Activated CD4-positive, alpha-beta T cell treated with anti-CD3 and anti-CD28 coated beads, Interleukin-2, amount 50 U/mL, for 4 hours (primary cell): ENCODE measurements at regions not wholly inside any gene's neighbourhood (a gene's known extent, or its start where the extent isn't known, plus 50 kb on each side); places are given as distances from the start of the nearest gene placed in this dataset.

ENCODE experiments used
- DNase-seq, 2 experiments: peaks; one replicate each; pipeline ENCODE4 v3.0.0-alpha.2; 2020

GRCh38 chr6:43965628-43966373 is 161.5 kb downstream of the MRPL14 start:
- no peak for DNase-seq

GRCh38 chr6:43964659-43965570 is 162.3 kb downstream of the MRPL14 start:
- DNase-seq: no peak

GRCh38 chr6:43963877-43964658 is 163.2 kb downstream of the MRPL14 start:
- no peak for DNase-seq

DNA sequence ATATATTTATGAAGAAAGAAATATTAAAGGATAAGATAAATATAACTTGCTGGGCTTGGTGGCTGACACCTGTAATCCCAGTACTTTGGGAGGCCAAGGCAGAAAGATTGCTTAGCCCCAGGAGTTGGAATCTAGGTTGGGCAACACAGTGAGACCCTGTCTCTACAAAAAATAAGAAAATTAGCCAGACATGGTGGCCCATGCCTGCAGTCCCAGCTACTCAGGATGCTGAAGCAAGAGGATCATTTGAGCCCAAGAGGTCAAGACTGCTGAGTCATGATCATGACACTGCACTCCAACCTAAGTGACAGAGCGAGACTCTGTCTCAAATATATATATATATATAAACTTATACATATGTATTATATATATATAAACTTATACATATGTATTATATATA is 164.0 kb downstream of the MRPL14 start:
- DNase-seq: no peak

DNA sequence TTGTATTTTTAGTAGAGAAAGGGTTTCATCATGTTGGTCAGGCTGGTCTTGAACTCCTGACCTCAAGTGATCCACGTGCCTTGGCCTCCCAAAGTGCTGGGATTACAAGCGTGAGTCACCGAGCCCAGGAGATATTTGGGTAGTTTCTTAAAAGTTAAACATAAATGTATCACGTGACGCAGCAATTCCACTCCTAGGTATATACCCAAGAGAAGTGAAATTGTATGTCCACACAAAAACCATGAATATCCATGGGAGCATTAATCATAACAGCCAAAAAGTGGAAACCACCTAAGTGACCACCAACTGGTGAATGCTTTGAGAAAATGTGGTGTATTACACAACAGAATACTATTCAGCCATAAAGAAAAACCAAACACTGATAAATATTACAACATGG is 164.8 kb downstream of the MRPL14 start:
- DNase-seq: no peak

DNA sequence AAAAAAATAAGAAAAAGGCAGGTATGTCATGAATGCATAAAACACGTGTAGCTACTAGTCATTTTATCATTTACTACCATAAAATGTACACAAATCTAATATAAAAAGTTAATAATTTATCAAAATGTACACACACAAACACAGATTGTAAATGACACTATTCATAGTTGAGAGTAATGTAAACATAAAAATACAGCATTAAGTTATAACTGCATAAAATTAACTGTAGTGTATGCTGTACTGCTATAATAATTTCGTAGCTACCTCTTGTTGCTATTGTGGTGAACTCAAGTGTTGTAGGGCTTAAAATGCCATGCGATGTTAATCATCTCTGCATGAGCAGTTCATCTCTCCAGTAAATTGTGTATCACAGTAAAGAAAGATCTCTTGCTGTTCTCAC is 170.0 kb downstream of the MRPL14 start:
- DNase-seq: no peak

DNA sequence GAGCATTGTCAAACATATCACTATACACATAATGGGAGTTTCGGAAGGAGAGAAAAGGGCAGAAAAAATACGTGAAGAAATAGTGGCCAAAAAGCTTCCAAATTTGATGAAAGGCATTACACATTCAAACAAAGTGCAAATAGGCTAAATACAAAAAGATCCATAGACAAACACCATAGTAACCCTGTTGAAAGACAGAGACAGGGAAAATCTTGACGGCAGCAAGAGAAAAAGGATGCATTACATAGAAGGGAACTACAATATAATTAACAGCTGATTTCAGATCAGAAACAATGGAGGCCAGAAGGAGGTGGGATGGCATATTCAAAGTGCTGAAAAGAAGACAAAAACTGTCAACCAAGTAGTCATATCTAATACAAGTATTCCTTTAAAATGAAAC is 170.8 kb downstream of the MRPL14 start:
- no peak for DNase-seq

GRCh38 chr6:43954311-43955131 is 172.7 kb downstream of the MRPL14 start:
- DNase-seq: no peak

- no peak for DNase-seq
Measured at GRCh38 chr6:43953794-43954310, 173.4 kb downstream of the MRPL14 start.

DNA sequence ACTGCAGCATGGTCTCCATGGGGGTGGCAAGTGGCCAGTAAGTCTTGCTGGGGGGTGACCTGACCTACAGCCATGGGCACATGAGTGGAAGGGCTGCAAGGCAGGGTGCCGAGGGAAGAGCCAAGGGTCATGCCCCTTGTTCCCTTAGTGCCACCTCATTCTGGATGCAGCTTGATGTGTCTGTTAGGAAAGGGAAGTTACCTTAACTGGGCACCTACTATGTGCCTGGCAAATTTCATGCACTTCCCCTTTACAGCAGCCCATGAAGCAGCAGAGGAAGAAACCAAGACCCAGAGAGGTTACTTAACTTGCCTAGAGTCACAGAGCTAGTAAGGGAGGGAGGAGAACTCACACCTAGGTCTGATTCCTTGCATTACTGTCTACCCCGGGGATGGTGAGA is 174.0 kb downstream of the MRPL14 start:
- no peak for DNase-seq

DNA sequence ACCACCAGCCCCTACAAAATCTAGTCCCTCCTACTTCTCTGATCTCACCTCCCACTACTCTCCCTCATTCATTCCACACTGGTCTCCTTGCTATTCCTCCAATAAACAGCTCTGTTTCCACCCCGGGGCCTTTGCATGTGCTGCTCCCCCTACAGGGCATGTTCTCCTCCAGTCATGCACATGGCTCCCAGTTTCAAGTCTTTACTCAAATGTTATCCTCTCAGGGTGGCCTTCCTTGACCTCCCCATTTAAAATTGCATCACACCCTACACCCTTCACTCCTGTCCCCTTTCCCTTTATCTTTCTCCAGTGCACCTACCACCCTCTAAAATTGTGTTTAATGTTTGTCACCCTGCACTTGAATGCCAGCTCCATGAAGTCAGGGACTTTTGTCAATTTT is 174.5 kb downstream of the MRPL14 start:
- no peak for DNase-seq

DNA sequence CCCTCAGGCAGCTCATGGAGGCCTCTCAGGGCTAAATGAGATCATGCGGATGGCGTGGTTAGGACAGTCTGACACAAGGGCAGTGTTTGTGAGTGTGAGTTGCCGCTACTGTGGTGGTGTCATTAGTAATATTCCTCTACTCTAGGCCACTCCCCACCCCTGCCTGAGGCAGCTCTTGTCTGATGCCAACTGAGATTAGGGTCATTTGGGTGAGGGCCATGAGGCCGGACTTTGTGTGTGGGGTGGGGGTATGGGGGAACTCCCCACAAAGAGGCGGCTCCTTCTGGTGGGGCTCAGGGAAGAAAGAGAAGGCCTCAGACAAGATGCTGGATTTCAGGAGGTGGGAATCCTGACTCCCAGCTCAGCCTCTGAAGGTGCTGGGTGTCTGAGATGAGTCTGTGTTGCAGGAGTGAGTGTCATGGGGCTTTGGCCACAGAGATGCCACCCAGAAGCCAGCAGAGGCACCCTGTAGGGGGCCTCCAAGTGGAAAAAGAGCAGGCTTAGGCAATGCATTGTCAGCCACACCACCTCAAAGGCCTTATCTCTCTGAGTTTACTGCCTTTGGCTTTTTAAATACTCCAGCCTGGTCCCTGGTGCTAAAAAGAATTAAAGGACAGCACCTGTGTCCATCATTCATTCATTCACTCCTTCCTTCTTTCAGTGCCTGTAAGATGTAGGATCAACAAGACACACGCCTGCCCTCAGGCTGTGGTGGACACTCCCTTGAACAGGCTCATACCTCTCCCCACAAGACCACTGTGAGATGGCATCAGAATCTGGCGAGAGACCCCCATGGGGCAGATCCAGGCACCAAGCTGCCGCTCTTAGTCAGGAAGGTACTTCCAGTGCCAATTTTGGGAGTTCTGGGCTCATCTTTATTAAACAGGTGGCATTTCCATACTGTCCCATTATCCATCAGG is 175.2 kb downstream of the MRPL14 start:
- DNase-seq: no peak

DNA sequence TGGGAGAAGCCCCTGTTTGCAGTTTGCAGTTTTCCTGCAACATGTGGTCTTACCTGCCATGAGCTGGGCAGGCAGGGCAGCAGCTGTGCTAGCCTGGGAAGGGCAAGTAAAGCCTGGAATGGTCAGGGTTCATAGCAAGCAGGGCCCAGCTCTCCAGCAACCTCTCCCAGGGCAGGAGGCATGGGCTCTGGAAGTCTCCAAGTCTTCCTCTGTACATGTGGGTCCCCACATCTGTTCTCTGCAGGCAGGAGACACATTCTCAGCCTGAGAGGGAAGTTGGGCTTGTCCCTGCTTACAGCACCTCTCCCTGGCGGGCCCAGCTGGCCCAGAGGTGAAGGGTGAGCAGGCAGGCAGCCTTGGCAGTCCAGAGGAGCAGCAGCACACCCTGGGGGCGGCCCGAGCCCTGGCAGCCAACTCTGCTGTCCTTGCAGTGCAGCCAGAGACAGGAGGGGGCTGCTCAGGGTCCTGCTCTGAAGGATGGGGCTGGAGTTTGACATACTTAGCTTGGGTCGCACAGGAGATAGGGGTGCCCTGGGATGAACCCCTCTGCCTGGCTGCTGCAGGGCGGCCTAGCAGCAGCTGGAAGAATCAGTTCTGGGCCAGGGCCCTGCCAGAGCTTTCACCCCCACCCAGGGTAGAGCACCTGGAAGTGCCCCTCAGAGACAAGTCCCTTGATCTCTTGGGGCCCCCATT is 176.0 kb downstream of the MRPL14 start:
- no peak for DNase-seq

DNA sequence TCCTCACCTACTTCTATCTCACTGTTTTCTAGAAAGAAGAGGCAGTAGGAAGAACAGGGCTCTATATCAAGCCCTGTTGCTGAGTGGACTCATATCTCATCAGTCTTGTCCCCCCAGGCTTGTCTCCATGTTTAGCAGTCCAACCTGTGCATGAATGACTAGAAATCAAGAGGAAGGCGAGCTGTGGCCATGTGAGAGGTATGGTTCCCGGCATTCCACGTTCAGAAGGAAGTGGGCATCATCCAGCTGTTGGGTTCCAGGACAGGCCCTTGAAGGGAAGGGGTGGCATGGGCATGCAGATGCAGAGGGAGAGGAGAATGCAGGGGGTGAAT is 176.6 kb downstream of the MRPL14 start:
- DNase-seq: no peak

DNA sequence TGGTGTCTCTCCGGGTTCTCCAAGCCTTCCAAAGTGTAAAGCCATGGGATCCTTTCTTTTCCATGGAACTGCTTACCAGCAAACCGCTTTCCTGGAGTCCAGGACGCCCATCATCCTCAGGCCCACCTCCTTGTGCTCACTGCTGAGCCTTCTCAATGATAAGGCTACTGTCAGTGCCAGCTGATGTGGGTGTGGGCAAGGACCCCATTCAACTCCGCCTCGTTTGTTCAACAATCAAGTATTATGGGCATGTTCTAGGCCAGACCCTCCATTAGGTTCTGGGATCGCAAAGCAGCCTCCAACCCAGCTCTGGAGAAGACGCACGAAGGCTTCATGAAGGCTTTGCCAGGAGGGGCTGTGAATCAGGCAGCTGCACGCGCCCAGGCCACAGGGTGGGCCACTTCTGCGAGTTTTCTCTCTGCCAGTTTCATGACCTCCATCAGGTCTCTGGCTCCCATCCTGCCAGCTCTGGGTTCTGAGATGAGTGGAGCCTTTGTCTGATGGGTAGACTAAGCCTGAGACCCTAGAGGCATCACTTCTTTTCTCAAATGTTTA is 177.1 kb downstream of the MRPL14 start:
- no peak for DNase-seq

DNA sequence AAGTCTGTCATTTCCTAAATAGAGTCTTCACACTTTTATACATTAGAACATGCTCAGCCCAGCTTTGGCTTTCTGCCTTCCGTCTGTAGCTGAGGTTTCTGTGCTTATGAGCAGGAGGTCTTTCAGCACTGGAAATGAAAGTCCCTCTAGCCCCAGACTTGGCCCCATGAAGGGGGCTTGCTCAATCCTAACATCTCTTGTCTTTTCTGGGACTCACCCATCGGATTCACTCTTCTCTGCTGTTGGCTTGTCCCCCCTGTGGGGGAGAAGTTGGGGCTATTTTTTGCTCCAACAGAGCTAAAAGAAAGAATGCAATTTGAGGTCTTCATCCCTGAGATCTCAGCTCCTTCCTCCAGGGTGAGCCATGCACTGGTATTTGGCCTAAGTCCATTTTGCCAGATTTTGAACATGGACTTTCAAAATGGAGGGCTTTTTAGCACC is 177.7 kb downstream of the MRPL14 start:
- DNase-seq: no peak

- DNase-seq: no peak
Measured at GRCh38 chr6:43948527-43949485, 178.4 kb downstream of the MRPL14 start.

- DNase-seq: no peak
Measured at GRCh38 chr6:43947860-43948259, 177.8 kb downstream of the VEGFA start.
